Neural crest cell (in vitro differentiated cells): ENCODE measurements at regions not wholly inside any gene's neighbourhood (a gene's known extent, or its start where the extent isn't known, plus 50 kb on each side); places are given as distances from the start of the nearest gene placed in this dataset.

ENCODE experiments used
- DNase-seq: peaks from one replicate; pipeline ENCODE4 v3.0.0; 2021; ENCODE audit warnings: low read depth, mixed read lengths, low spot score
- H3K27ac Mint-ChIP-seq: one replicate; pipeline ENCODE4 v1.8.0; 2021; ENCODE audit warnings: mild to moderate bottlenecking, mixed read lengths; ENCODE audit not compliant: unreplicated experiment
- H3K27me3 Mint-ChIP-seq: 2 replicates; pipeline ENCODE4 v1.8.0; 2021; ENCODE audit warnings: low read depth, mild to moderate bottlenecking, mixed read lengths
- H3K36me3 Mint-ChIP-seq: 2 replicates; pipeline ENCODE4 v1.8.0; 2021; ENCODE audit warnings: low read depth, mild to moderate bottlenecking, mixed read lengths
- H3K4me1 Mint-ChIP-seq: 2 replicates; pipeline ENCODE4 v1.8.0; 2021; ENCODE audit warnings: mixed read lengths
- H3K4me3 Mint-ChIP-seq: one replicate; pipeline ENCODE4 v1.8.0; 2021; ENCODE audit warnings: mild to moderate bottlenecking, mixed read lengths
- H3K9me3 Mint-ChIP-seq: 2 replicates; pipeline ENCODE4 v1.8.0; 2021; ENCODE audit warnings: mixed read lengths
- TF ChIP-seq, protein P1 (sequence below): fragments of 200-600 bp; sonication (generic); conservative IDR thresholded peaks from 2 replicates; pipeline ENCODE4 v1.5.0; 2021; ENCODE audit warnings: antibody characterized with exemption, mild to moderate bottlenecking

DNA sequence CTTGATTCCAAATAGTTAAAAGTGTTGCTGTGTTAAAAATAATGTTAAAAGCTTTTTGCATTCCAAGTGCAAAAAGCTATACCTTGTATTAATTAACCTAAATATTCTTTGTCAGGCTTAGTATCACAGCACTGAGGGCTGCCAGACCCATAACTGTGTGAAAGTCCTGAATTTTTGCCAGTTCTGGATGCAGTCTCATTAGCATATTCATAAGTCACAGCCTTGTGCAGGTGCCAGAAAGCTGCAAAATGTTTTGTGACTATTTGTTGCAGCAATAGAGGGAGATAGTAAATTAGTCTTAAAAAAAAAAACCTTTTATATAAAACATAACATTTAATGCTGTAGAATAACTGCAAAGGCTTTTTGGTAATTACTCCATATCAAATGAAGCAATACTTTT lies 56.6 kb downstream of the SLITRK1 start:
- Mint-ChIP-seq H3K27me3 (no peaks in the 10 kb centered on the region), H3K27ac (no peak overlapping the region), H3K36me3 (peaks cover 3% of the 10 kb centered on the region), H3K4me3 (no peak overlapping the region), H3K4me1 (peaks cover 3% of the 10 kb centered on the region), H3K9me3 (peaks cover 6% of the 10 kb centered on the region)
- no peak for DNase-seq
- TF ChIP-seq, protein P1, sequence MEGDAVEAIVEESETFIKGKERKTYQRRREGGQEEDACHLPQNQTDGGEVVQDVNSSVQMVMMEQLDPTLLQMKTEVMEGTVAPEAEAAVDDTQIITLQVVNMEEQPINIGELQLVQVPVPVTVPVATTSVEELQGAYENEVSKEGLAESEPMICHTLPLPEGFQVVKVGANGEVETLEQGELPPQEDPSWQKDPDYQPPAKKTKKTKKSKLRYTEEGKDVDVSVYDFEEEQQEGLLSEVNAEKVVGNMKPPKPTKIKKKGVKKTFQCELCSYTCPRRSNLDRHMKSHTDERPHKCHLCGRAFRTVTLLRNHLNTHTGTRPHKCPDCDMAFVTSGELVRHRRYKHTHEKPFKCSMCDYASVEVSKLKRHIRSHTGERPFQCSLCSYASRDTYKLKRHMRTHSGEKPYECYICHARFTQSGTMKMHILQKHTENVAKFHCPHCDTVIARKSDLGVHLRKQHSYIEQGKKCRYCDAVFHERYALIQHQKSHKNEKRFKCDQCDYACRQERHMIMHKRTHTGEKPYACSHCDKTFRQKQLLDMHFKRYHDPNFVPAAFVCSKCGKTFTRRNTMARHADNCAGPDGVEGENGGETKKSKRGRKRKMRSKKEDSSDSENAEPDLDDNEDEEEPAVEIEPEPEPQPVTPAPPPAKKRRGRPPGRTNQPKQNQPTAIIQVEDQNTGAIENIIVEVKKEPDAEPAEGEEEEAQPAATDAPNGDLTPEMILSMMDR = no peak

DNA sequence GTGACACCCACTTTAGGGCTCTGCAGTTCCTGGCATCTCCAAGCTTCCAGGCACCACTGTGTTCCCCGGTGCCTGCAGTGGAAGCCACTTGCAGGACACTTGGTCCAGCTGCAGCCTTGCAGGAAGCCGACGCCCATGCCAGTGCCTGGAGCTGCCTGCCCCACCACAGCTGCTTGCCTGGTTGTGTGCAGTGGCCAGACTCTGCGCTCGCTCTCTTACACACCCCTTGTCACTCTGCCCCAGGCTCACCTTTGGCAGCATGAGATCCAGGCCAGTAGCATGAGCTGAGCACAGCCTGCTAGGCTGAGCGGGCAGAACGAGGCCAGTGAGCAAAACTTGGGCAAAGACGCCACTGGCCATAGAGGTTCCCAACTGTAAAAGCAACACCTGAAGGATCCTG lies 57.7 kb downstream of the SLITRK1 start:
- Mint-ChIP-seq H3K4me3 (no peak overlapping the region), H3K27me3 (no peaks in the 10 kb centered on the region), H3K9me3 (peaks cover 3% of the 10 kb centered on the region), H3K27ac (no peak overlapping the region), H3K36me3 (no peaks in the 10 kb centered on the region), H3K4me1 (peaks cover 4% of the 10 kb centered on the region)
- DNase-seq = no peak
- TF ChIP-seq, protein P1 = no peak

DNA sequence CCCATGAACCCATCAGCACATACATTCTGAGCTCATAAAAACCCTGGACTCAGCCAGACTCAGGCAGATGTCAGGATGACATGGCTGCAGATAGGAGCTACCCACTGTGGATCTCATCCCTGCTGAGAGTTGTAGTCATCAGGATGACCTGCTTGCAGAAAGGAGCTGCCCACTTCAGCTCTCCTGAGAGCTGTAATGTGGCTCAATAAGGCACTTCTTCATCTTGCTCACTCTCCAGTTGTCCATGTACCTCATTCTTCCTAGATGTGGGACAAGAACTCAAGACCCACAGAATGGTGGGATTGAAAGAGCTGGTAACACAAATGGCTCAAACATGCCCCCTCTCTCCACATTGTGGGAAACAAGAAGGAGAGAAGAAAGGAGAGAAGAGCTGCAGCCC lies 58.2 kb downstream of the SLITRK1 start:
- H3K4me1 Mint-ChIP-seq = peaks cover 9% of the 10 kb centered on the region
- no peak overlapping the region for H3K27ac Mint-ChIP-seq
- peaks cover 3% of the 10 kb centered on the region for H3K9me3 Mint-ChIP-seq
- H3K27me3 Mint-ChIP-seq = no peaks in the 10 kb centered on the region
- H3K36me3 Mint-ChIP-seq = no peaks in the 10 kb centered on the region
- TF ChIP-seq, protein P1 = no peak
- DNase-seq = no peak
- no peak overlapping the region for H3K4me3 Mint-ChIP-seq

DNA sequence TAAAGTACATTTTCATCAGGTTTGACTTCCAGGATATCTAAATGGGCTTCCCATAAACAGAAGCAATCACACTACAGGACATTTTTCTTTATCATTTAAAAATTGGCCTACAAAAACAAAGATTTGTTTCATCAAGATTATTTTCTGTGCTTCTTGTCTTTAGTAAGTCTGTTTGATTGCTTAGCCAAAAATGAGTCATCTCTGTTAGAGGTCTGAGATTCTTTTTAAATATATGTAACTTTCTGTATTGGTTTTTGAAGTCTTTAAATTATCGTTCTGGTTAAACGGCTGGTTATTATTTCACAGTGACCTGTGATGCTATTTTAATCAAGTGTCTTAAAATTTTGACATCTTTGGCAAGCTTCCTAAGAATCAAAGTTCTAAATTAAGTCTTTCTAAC lies 62.7 kb downstream of the SLITRK1 start:
- H3K27ac Mint-ChIP-seq = no peak overlapping the region
- no peak for DNase-seq
- TF ChIP-seq, protein P1 = no peak
- H3K36me3 Mint-ChIP-seq = peaks cover 4% of the 10 kb centered on the region
- H3K9me3 Mint-ChIP-seq = peaks cover 3% of the 10 kb centered on the region
- no peak overlapping the region for H3K4me3 Mint-ChIP-seq
- peaks cover 17% of the 10 kb centered on the region for H3K4me1 Mint-ChIP-seq
- H3K27me3 Mint-ChIP-seq = no peaks in the 10 kb centered on the region

DNA sequence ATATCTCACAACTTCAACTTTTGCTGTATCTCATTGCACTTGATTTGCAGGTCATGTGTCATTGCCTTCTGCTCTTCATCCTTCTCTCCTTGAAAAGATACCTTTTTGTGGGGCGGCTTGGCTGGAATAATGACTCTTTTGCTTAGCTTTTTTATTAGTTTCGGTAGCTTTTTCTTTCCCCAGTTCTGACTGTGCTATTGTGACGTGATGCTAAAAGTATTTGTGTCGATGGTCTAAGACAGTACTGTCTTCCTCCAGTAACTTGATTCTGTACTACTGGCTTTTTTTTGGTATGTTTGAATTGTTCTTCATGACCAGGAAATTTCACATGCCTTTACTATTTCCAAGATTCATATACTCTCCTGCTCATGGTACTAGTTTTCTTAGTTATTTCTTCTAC lies 63.1 kb downstream of the SLITRK1 start:
- no peak for DNase-seq
- TF ChIP-seq, protein P1 = no peak
- Mint-ChIP-seq H3K27me3 (no peaks in the 10 kb centered on the region), H3K4me3 (no peak overlapping the region), H3K9me3 (peaks cover 3% of the 10 kb centered on the region), H3K36me3 (peaks cover 4% of the 10 kb centered on the region), H3K4me1 (peaks cover 17% of the 10 kb centered on the region), H3K27ac (no peak overlapping the region)

DNA sequence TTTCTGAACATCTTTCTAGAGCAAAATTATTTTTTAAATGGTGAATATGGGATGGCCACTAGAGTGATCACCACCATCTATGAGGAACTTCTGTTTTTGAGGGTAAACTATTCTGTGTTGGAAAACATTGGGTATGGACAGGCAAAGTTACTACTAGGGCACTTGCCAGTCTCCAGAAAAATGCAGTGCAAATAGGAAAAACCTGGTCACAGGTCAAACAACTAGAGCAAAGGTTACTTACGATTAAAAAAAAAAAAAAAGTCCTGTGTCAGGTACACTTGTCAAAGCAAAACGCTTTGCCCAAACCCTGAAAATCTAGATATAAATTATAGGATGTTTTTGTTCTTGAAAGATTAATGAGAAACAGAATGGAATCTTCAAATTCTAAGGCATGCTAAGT lies 66.2 kb downstream of the SLITRK1 start:
- peaks cover 3% of the 10 kb centered on the region for H3K9me3 Mint-ChIP-seq
- no peak overlapping the region for H3K4me3 Mint-ChIP-seq
- H3K27me3 Mint-ChIP-seq = no peaks in the 10 kb centered on the region
- DNase-seq = no peak
- TF ChIP-seq, protein P1 = no peak
- H3K36me3 Mint-ChIP-seq = peaks cover 6% of the 10 kb centered on the region
- H3K4me1 Mint-ChIP-seq = peaks cover 30% of the 10 kb centered on the region
- no peak overlapping the region for H3K27ac Mint-ChIP-seq
